RPMI8226 (cell line): ENCODE measurements at regions not wholly inside any gene's neighbourhood (a gene's known extent, or its start where the extent isn't known, plus 50 kb on each side); places are given as distances from the start of the nearest gene placed in this dataset.

ENCODE experiments used
- DNase-seq: peaks from one replicate; pipeline ENCODE4 v3.0.0-alpha.2; 2015

- no peak for DNase-seq
Observed at GRCh38 chr2:2502201-2502549, 171.1 kb upstream of the MYT1L start.

- DNase-seq = no peak
Observed at GRCh38 chr2:2501454-2502200, 170.6 kb upstream of the MYT1L start.

- no peak for DNase-seq
Observed at GRCh38 chr2:2495606-2496005, 164.5 kb upstream of the MYT1L start.

- DNase-seq = no peak
Observed at GRCh38 chr2:2493496-2493895, 162.4 kb upstream of the MYT1L start.

GRCh38 chr2:2492800-2493199, 161.7 kb upstream of the MYT1L start:
- no peak for DNase-seq

- DNase-seq = no peak
Observed at GRCh38 chr2:2491964-2492363, 160.9 kb upstream of the MYT1L start.

- DNase-seq = no peak
Observed at GRCh38 chr2:2484301-2484700, 153.2 kb upstream of the MYT1L start.

- no peak for DNase-seq
Observed at GRCh38 chr2:2482851-2483250, 151.8 kb upstream of the MYT1L start.

GRCh38 chr2:2472881-2473280, 141.8 kb upstream of the MYT1L start:
- DNase-seq = no peak

GRCh38 chr2:2472044-2472443, 141.0 kb upstream of the MYT1L start:
- no peak for DNase-seq

- DNase-seq = no peak
Observed at GRCh38 chr2:2466534-2466933, 135.5 kb upstream of the MYT1L start.

GRCh38 chr2:2464643-2465042, 133.6 kb upstream of the MYT1L start:
- no peak for DNase-seq

GRCh38 chr2:2464094-2464493, 133.0 kb upstream of the MYT1L start:
- peak; percentile 47 for DNase-seq

GRCh38 chr2:2456721-2457120, 125.6 kb upstream of the MYT1L start:
- no peak for DNase-seq

- DNase-seq = no peak
Observed at GRCh38 chr2:2455151-2455550, 124.1 kb upstream of the MYT1L start.

- DNase-seq = no peak
Observed at GRCh38 chr2:2452961-2453360, 121.9 kb upstream of the MYT1L start.

GRCh38 chr2:2451275-2451674, 120.2 kb upstream of the MYT1L start:
- DNase-seq = peak; percentile 78

- no peak for DNase-seq
Observed at GRCh38 chr2:2448178-2448577, 117.1 kb upstream of the MYT1L start.

- DNase-seq = no peak
Observed at GRCh38 chr2:2422621-2423020, 91.5 kb upstream of the MYT1L start.

GRCh38 chr2:2413525-2413924, 82.5 kb upstream of the MYT1L start:
- no peak for DNase-seq

GRCh38 chr2:2410987-2411386, 79.9 kb upstream of the MYT1L start:
- DNase-seq = no peak

GRCh38 chr2:2409481-2409880, 78.4 kb upstream of the MYT1L start:
- DNase-seq = no peak

GRCh38 chr2:2405780-2406179, 74.7 kb upstream of the MYT1L start:
- DNase-seq = no peak

GRCh38 chr2:2400286-2401038, 69.4 kb upstream of the MYT1L start:
- DNase-seq = no peak

- DNase-seq = no peak
Observed at GRCh38 chr2:2399396-2399795, 68.3 kb upstream of the MYT1L start.
